Choroid plexus epithelial cell (primary cell): ENCODE measurements at regions not wholly inside any gene's neighbourhood (a gene's known extent, or its start where the extent isn't known, plus 50 kb on each side); places are given as distances from the start of the nearest gene placed in this dataset.

ENCODE experiments used
- DNase-seq: peaks from one replicate; pipeline ENCODE4 v3.0.0-alpha.2; 2010; ENCODE audit warnings: low read depth
- H3K4me3 ChIP-seq: 2 replicates; pipeline ENCODE4 v1.5.1; 2011; ENCODE audit warnings: low read depth, mild to moderate bottlenecking, control low read depth, low read length, moderate library complexity
- CTCF ChIP-seq: conservative IDR thresholded peaks from 2 replicates; pipeline ENCODE4 v1.5.1; 2011; ENCODE audit warnings: low read depth, mild to moderate bottlenecking, control low read depth, inconsistent platforms, low read length, moderate library complexity

GRCh38 chr2:22703286-22703920 lies 681.6 kb upstream of the KLHL29 start:
- no peak for TF ChIP-seq CTCF
- no peak overlapping the region for H3K4me3 ChIP-seq
- no peak for DNase-seq

DNA sequence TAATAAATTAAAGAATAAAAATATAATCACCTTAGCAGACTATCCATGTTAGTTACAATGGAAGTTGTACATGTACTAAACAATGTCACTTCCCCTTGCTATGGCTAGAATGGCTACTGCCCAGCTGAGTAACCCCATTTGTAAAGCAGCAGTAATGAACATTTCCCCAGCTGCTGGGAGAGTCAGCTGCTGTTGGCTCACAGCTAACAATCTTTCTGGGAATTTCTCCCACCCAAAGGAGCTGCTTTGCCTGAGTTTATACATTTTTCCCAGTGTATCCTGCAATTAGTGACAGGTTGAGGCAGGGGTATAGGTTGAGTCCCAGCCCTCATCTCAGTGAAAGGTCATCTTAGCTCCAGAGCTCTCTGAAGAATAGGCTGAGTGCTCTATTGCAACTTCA lies 665.6 kb upstream of the KLHL29 start:
- no peak for DNase-seq
- H3K4me3 ChIP-seq, result no peak overlapping the region
- no peak for TF ChIP-seq CTCF

- H3K4me3 ChIP-seq, result no peak overlapping the region
- no peak for TF ChIP-seq CTCF
- no peak for DNase-seq
These were observed 655.5 kb upstream of the KLHL29 start for GRCh38 chr2:22729466-22729865.

DNA sequence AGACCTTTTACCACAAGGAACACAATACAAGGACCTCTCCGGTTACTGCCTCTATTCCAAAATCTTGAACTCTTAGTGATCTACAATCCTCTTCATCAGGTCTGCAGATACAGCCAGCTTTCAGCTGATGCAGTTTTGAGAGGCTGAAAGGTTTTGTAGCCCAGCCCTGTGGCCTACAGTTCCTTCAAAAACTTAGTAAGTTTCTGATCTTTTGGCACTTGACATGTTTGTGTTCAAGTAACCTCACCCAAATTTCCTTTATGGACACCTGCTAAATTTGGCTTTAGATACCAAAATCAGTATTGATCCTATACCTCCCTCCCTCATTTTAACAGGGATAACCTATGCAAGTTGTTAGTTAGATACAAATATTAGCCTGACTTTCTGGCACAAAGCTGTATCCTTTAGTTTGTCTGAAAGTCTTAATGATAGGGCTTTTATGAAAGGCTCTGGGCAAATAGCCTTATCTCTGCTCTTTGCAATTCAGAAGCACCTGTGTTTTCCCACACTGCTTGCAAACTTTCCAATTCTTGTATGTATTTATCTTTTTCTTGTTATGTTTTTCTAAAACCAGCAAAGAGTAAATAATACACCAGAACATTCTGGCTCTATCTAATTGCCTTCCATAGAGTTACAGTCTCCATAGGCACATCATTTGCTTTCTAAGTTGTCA lies 650.5 kb upstream of the KLHL29 start:
- no peak for DNase-seq
- no peak overlapping the region for H3K4me3 ChIP-seq
- no peak for TF ChIP-seq CTCF

DNA sequence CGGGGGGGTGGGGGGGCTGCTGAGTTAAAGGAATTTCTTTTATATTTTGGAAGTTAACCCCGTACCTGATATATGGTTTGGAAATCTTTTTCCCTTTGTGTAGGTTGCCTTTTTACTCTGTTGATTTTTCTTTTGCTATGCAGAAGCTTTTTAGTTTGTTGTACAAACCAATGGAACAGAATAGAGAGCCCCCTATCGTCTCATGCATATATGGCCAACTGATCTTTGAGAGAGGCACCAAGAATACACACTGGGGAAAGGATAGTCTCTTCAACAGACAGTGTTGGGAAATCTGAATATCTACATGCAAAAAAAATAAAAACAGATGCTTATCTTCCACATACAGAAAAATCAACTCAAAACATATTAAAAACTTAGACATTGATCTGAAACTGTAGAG lies 647.8 kb upstream of the KLHL29 start:
- DNase-seq, result no peak
- TF ChIP-seq CTCF, result no peak
- no peak overlapping the region for H3K4me3 ChIP-seq

DNA sequence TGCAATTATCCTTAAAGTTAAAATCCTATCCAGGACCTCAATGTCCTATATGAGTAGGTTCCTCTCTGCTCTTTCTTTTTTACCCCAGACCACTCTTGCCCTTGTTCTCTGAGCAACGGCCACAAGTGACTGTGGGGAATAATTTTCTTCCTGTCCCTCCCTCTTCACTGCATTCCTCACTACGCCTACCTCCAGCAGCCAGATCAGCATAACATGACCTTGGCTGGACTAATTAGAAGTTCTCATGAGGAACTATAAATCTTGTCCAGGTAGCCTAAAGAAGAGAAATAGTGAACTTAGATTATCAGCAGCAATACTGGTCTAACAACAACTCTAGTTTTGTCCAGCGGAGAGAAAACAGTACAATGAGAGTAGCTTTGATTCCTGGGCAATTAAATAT lies 643.8 kb upstream of the KLHL29 start:
- no peak for TF ChIP-seq CTCF
- DNase-seq, result no peak
- no peak overlapping the region for H3K4me3 ChIP-seq

- H3K4me3 ChIP-seq, result no peak overlapping the region
- TF ChIP-seq CTCF, result no peak
- DNase-seq, result no peak
These were observed 636.1 kb upstream of the KLHL29 start for GRCh38 chr2:22748909-22749308.
